ENCODE measurements at regions not wholly inside any gene's neighbourhood (a gene's known extent, or its start where the extent isn't known, plus 50 kb on each side); places are given as distances from the start of the nearest gene placed in this dataset.

GRCh38 chr16:80889779-80890359 lies 85.5 kb upstream of the CDYL2 start:
- H3K36me3 Mint-ChIP-seq = no peaks in the 10 kb centered on the region
- peaks cover 28% of the 10 kb centered on the region for H3K27me3 Mint-ChIP-seq
- no peak overlapping the region for H3K27ac Mint-ChIP-seq
- Histone ChIP-seq H3K4me1 (ENCODE audit: control insufficient read depth, insufficient read depth, low read length, poor library complexity, severe bottlenecking) (no peaks in the 10 kb centered on the region), H3K9me3 (ENCODE audit: control insufficient read depth in 2 of 2, low read length in 2 of 2) (no peaks in the 10 kb centered on the region), H3K27ac (ENCODE audit: insufficient read depth, low read length, poor library complexity, severe bottlenecking) (no peak overlapping the region), H3K4me3 (ENCODE audit: low read depth, low read length) (no peak overlapping the region), H3K27me3 (ENCODE audit: control insufficient read depth, insufficient read depth, low read length) (peaks cover 2% of the 10 kb centered on the region), H3K36me3 (ENCODE audit: control insufficient read depth, insufficient read depth, low read length) (no peaks in the 10 kb centered on the region)
- ATAC-seq (ENCODE audit: low read depth in 2 of 2) = no peak
- no peak for DNase-seq
- no peaks in the 10 kb centered on the region for H3K4me1 Mint-ChIP-seq
- H3K9me3 Mint-ChIP-seq = peaks cover 0 to 4% (median 0%) of the 10 kb centered on the region in 7 donors
- no peak overlapping the region for H3K4me3 Mint-ChIP-seq

GRCh38 chr16:80887062-80887461 lies 82.7 kb upstream of the CDYL2 start:
- Histone ChIP-seq H3K27ac (ENCODE audit: insufficient read depth, low read length, poor library complexity, severe bottlenecking) (no peak overlapping the region), H3K36me3 (ENCODE audit: control insufficient read depth, insufficient read depth, low read length) (no peaks in the 10 kb centered on the region), H3K9me3 (ENCODE audit: control insufficient read depth in 2 of 2, low read length in 2 of 2) (no peaks in the 10 kb centered on the region), H3K4me3 (ENCODE audit: low read depth, low read length) (no peak overlapping the region), H3K4me1 (ENCODE audit: control insufficient read depth, insufficient read depth, low read length, poor library complexity, severe bottlenecking) (no peaks in the 10 kb centered on the region), H3K27me3 (ENCODE audit: control insufficient read depth, insufficient read depth, low read length) (peaks cover 5% of the 10 kb centered on the region)
- no peak for ATAC-seq (ENCODE audit: low read depth in 2 of 2)
- DNase-seq = no peak
- Mint-ChIP-seq H3K27me3 (peaks cover 26% of the 10 kb centered on the region), H3K27ac (no peak overlapping the region), H3K9me3 (peaks cover 0 to 4% (median 0%) of the 10 kb centered on the region in 7 donors), H3K4me3 (no peak overlapping the region), H3K36me3 (no peaks in the 10 kb centered on the region), H3K4me1 (no peaks in the 10 kb centered on the region)

- H3K4me1 Mint-ChIP-seq = no peaks in the 10 kb centered on the region
- peaks cover 5% of the 10 kb centered on the region for H3K27me3 ChIP-seq (ENCODE audit: control insufficient read depth, insufficient read depth, low read length)
- H3K9me3 Mint-ChIP-seq = peaks cover 0 to 2% (median 0%) of the 10 kb centered on the region in 7 donors
- ATAC-seq (ENCODE audit: low read depth in 2 of 2) (no peak), DNase-seq (no peak)
- no peaks in the 10 kb centered on the region for H3K36me3 ChIP-seq (ENCODE audit: control insufficient read depth, insufficient read depth, low read length)
- no peak overlapping the region for H3K4me3 Mint-ChIP-seq
- no peak overlapping the region for H3K4me3 ChIP-seq (ENCODE audit: low read depth, low read length)
- H3K27me3 Mint-ChIP-seq = peaks cover 21% of the 10 kb centered on the region
- no peak overlapping the region for H3K27ac Mint-ChIP-seq
- no peaks in the 10 kb centered on the region for H3K9me3 ChIP-seq (ENCODE audit: control insufficient read depth in 2 of 2, low read length in 2 of 2)
- H3K27ac ChIP-seq (ENCODE audit: insufficient read depth, low read length, poor library complexity, severe bottlenecking) = no peak overlapping the region
- H3K36me3 Mint-ChIP-seq = no peaks in the 10 kb centered on the region
- H3K4me1 ChIP-seq (ENCODE audit: control insufficient read depth, insufficient read depth, low read length, poor library complexity, severe bottlenecking) = no peaks in the 10 kb centered on the region
These were observed 79.4 kb upstream of the CDYL2 start for GRCh38 chr16:80883816-80884215.

- no peaks in the 10 kb centered on the region for H3K4me1 Mint-ChIP-seq
- H3K9me3 Mint-ChIP-seq = peaks cover 0 to 2% (median 0%) of the 10 kb centered on the region in 7 donors
- no peak for ATAC-seq (ENCODE audit: low read depth in 2 of 2)
These were observed 78.8 kb upstream of the CDYL2 start for GRCh38 chr16:80883159-80883642.

GRCh38 chr16:80875616-80876015 lies 71.2 kb upstream of the CDYL2 start:
- H3K27ac Mint-ChIP-seq = peak overlapping the region in 1 of 3 donors; percentile 77
- no peak overlapping the region for H3K4me3 Mint-ChIP-seq
- H3K27me3 Mint-ChIP-seq = peaks cover 42% of the 10 kb centered on the region

More at GRCh38 chr16:80883159-80883642, 78.8 kb upstream of the CDYL2 start:
- H3K4me1 ChIP-seq (ENCODE audit: control insufficient read depth, insufficient read depth, low read length, poor library complexity, severe bottlenecking) = no peaks in the 10 kb centered on the region
- Mint-ChIP-seq H3K4me3 (no peak overlapping the region), H3K36me3 (no peaks in the 10 kb centered on the region), H3K27me3 (peaks cover 27% of the 10 kb centered on the region), H3K27ac (no peak overlapping the region)
- H3K36me3 ChIP-seq (ENCODE audit: control insufficient read depth, insufficient read depth, low read length) = no peaks in the 10 kb centered on the region
- H3K27me3 ChIP-seq (ENCODE audit: control insufficient read depth, insufficient read depth, low read length) = peaks cover 5% of the 10 kb centered on the region
- no peak for DNase-seq
- H3K9me3 ChIP-seq (ENCODE audit: control insufficient read depth in 2 of 2, low read length in 2 of 2) = no peaks in the 10 kb centered on the region
- H3K27ac ChIP-seq (ENCODE audit: insufficient read depth, low read length, poor library complexity, severe bottlenecking) = no peak overlapping the region
- H3K4me3 ChIP-seq (ENCODE audit: low read depth, low read length) = no peak overlapping the region

GRCh38 chr16:80874925-80875324 lies 70.5 kb upstream of the CDYL2 start:
- Mint-ChIP-seq H3K36me3 (no peaks in the 10 kb centered on the region), H3K4me3 (no peak overlapping the region), H3K9me3 (peaks cover 0 to 2% (median 0%) of the 10 kb centered on the region in 7 donors), H3K27me3 (peaks cover 39% of the 10 kb centered on the region), H3K4me1 (no peaks in the 10 kb centered on the region), H3K27ac (no peak overlapping the region)
- Histone ChIP-seq H3K36me3 (ENCODE audit: control insufficient read depth, insufficient read depth, low read length) (no peaks in the 10 kb centered on the region), H3K27me3 (ENCODE audit: control insufficient read depth, insufficient read depth, low read length) (peaks cover 13% of the 10 kb centered on the region), H3K4me1 (ENCODE audit: control insufficient read depth, insufficient read depth, low read length, poor library complexity, severe bottlenecking) (no peaks in the 10 kb centered on the region), H3K9me3 (ENCODE audit: control insufficient read depth in 2 of 2, low read length in 2 of 2) (no peaks in the 10 kb centered on the region), H3K27ac (ENCODE audit: insufficient read depth, low read length, poor library complexity, severe bottlenecking) (no peak overlapping the region), H3K4me3 (ENCODE audit: low read depth, low read length) (no peak overlapping the region)
- ATAC-seq (ENCODE audit: low read depth in 2 of 2) (no peak), DNase-seq (no peak)

More at GRCh38 chr16:80875616-80876015, 71.2 kb upstream of the CDYL2 start:
- ATAC-seq (ENCODE audit: low read depth in 2 of 2) = no peak
- H3K4me1 ChIP-seq (ENCODE audit: control insufficient read depth, insufficient read depth, low read length, poor library complexity, severe bottlenecking) = no peaks in the 10 kb centered on the region
- no peak overlapping the region for H3K4me3 ChIP-seq (ENCODE audit: low read depth, low read length)
- no peaks in the 10 kb centered on the region for H3K36me3 ChIP-seq (ENCODE audit: control insufficient read depth, insufficient read depth, low read length)
- peaks cover 0 to 2% (median 0%) of the 10 kb centered on the region in 7 donors for H3K9me3 Mint-ChIP-seq
- peaks cover 13% of the 10 kb centered on the region for H3K27me3 ChIP-seq (ENCODE audit: control insufficient read depth, insufficient read depth, low read length)
- no peaks in the 10 kb centered on the region for H3K9me3 ChIP-seq (ENCODE audit: control insufficient read depth in 2 of 2, low read length in 2 of 2)
- no peaks in the 10 kb centered on the region for H3K4me1 Mint-ChIP-seq
- no peaks in the 10 kb centered on the region for H3K36me3 Mint-ChIP-seq
- no peak for DNase-seq
- no peak overlapping the region for H3K27ac ChIP-seq (ENCODE audit: insufficient read depth, low read length, poor library complexity, severe bottlenecking)

GRCh38 chr16:80862160-80862705 lies 57.8 kb upstream of the CDYL2 start:
- Histone ChIP-seq H3K4me1 (ENCODE audit: control insufficient read depth, insufficient read depth, low read length, poor library complexity, severe bottlenecking) (no peaks in the 10 kb centered on the region), H3K9me3 (ENCODE audit: control insufficient read depth in 2 of 2, low read length in 2 of 2) (peaks cover 5 to 8% of the 10 kb centered on the region in 2 experiments), H3K27me3 (ENCODE audit: control insufficient read depth, insufficient read depth, low read length) (peaks cover 11% of the 10 kb centered on the region), H3K4me3 (ENCODE audit: low read depth, low read length) (no peak overlapping the region), H3K27ac (ENCODE audit: insufficient read depth, low read length, poor library complexity, severe bottlenecking) (no peak overlapping the region), H3K36me3 (ENCODE audit: control insufficient read depth, insufficient read depth, low read length) (no peaks in the 10 kb centered on the region)
- Mint-ChIP-seq H3K4me3 (no peak overlapping the region), H3K4me1 (no peaks in the 10 kb centered on the region), H3K27me3 (peaks cover 36% of the 10 kb centered on the region), H3K9me3 (peaks cover 0 to 19% (median 8%) of the 10 kb centered on the region in 7 donors), H3K36me3 (peaks cover 2% of the 10 kb centered on the region), H3K27ac (no peak overlapping the region)
- ATAC-seq (ENCODE audit: low read depth in 2 of 2) (no peak), DNase-seq (no peak)
